HCT116 (cell line): ENCODE measurements at regions not wholly inside any gene's neighbourhood (a gene's known extent, or its start where the extent isn't known, plus 50 kb on each side); places are given as distances from the start of the nearest gene placed in this dataset.

Source experiments
- ATAC-seq: fragments of 200-7000 bp; cut with Tn5 transposase; 2 replicates; pipeline ENCODE4 v1.9.1; 2020; ENCODE audit warnings: mild to moderate bottlenecking, moderate library complexity
- BruUV-seq: library from RNA; stranded (reverse); fragments of 400-500 nt; replicated peaks from 2 replicates; lab custom pipeline; 2021; lab: Mats Ljungman, UMichigan
- CTCF ChIA-PET: fragments of 300-600 bp; sonication (Branson Sonifier 250); formaldehyde crosslinking; loops from one replicate; lab custom pipeline; 2021; ENCODE audit warnings: antibody characterized with exemption; lab: Charles Lee
- POLR2A ChIA-PET: fragments of 300-600, 350-600 bp; sonication (Branson Sonifier 250); formaldehyde crosslinking; loops from one replicate; lab custom pipeline; 2021; ENCODE audit warnings: antibody characterized with exemption; lab: Charles Lee
- RAD21 ChIA-PET, 2 experiments: fragments of 300-600 bp; sonication (Branson Sonifier 250); formaldehyde crosslinking; loops; one replicate each; lab custom pipeline; 2023; ENCODE audit warnings: low total read pairs in 2 of 2; ENCODE audit not compliant: uncharacterized antibody in 2 of 2, unreplicated experiment in 2 of 2, low non-redundant PET in 1 of 2; lab: Charles Lee
- DNase-seq: peaks from one replicate; pipeline ENCODE4 v3.0.0-alpha.2; 2010; ENCODE audit warnings: low read depth, low spot score
- H2AFZ ChIP-seq: fragments of 200-600 bp; shearing (Covaris generic), sonication (generic); 2 replicates; pipeline ENCODE4 v1.6.1; 2017; ENCODE audit warnings: low read depth, mixed run types, mixed read lengths, antibody characterized with exemption, low read length; ENCODE audit not compliant: poor library complexity, severe bottlenecking
- H3K27ac ChIP-seq: 2 replicates; pipeline ENCODE4 v1.5.1; 2012; ENCODE audit warnings: low read depth, low read length
- H3K27me3 ChIP-seq: fragments of 200-600 bp; sonication (generic); 2 replicates; pipeline ENCODE4 v1.6.1; 2016; ENCODE audit warnings: mixed run types, low read length, mixed read lengths; ENCODE audit not compliant: insufficient read depth
- H3K36me3 ChIP-seq, 2 experiments: fragments of 200-500 bp in 1 of 2; fragments of 200-600 bp in 1 of 2; sonication (Bioruptor generic) in 1 of 2; sonication (generic) in 1 of 2; 2 replicates each; pipeline versions ENCODE4 v1.5.1 to v1.6.1; 2014 to 2016; ENCODE audit warnings: low read length in 2 of 2, inconsistent platforms in 1 of 2, mixed read lengths in 1 of 2, mixed run types in 1 of 2; ENCODE audit not compliant: insufficient read depth in 2 of 2, control insufficient read depth in 1 of 2
- H3K4me1 ChIP-seq, 2 experiments: fragments of 200-600 bp in 1 of 2; sonication (generic) in 1 of 2; 2 replicates each; pipeline versions ENCODE4 v1.5.1 to v1.6.1; 2012 to 2017; ENCODE audit warnings: low read length in 2 of 2, inconsistent platforms in 1 of 2, mild to moderate bottlenecking in 1 of 2, mixed read lengths in 1 of 2, mixed run types in 1 of 2, moderate library complexity in 1 of 2; ENCODE audit not compliant: insufficient read depth in 2 of 2, control insufficient read depth in 1 of 2
- H3K4me2 ChIP-seq: fragments of 200-600 bp; sonication (generic); 2 replicates; pipeline ENCODE4 v1.6.1; 2017; ENCODE audit warnings: mixed run types, low read length, mixed read lengths
- H3K4me3 ChIP-seq, 2 experiments: fragments of 200-600 bp in 1 of 2; sonication (generic) in 1 of 2; replicated peaks in 1 of 2; 2 replicates each; pipeline ENCODE4 v1.5.1; 2011 to 2016; ENCODE audit warnings: low read length in 2 of 2, control low read depth in 1 of 2, low read depth in 1 of 2, mild to moderate bottlenecking in 1 of 2, mixed read lengths in 1 of 2, mixed run types in 1 of 2
- H3K79me2 ChIP-seq: fragments of 200-600 bp; sonication (generic); 2 replicates; pipeline ENCODE4 v1.6.1; 2017; ENCODE audit warnings: mild to moderate bottlenecking, mixed run types, low read length, moderate library complexity, mixed read lengths; ENCODE audit not compliant: insufficient read depth
- H3K9ac ChIP-seq: fragments of 200-600 bp; sonication (generic); 2 replicates; pipeline ENCODE4 v1.6.1; 2016; ENCODE audit warnings: low read length, mixed read lengths
- H3K9me2 ChIP-seq: fragments of 200-600 bp; sonication (generic), shearing (Covaris generic); 2 replicates; pipeline ENCODE4 v1.6.1; 2017; ENCODE audit warnings: mixed run types, mild to moderate bottlenecking, moderate library complexity; ENCODE audit not compliant: insufficient read depth
- H3K9me3 ChIP-seq, 2 experiments: fragments of 200-500 bp in 1 of 2; fragments of 200-600 bp in 1 of 2; sonication (Bioruptor generic) in 1 of 2; sonication (generic) in 1 of 2; 2 replicates each; pipeline ENCODE4 v1.6.1; 2014 to 2017; ENCODE audit warnings: low read length in 2 of 2, mixed read lengths in 2 of 2, inconsistent platforms in 1 of 2, low read depth in 1 of 2, mild to moderate bottlenecking in 1 of 2, mixed run types in 1 of 2, moderate library complexity in 1 of 2; ENCODE audit not compliant: control insufficient read depth in 1 of 2, insufficient read depth in 1 of 2
- H4K20me1 ChIP-seq: fragments of 200-600 bp; sonication (generic), shearing (Covaris generic); 2 replicates; pipeline ENCODE4 v1.6.1; 2017; ENCODE audit warnings: mixed run types, mild to moderate bottlenecking, moderate library complexity; ENCODE audit not compliant: insufficient read depth
- CTCF ChIP-seq, 3 experiments: fragments of 200-600 bp in 1 of 3; sonication (generic) in 1 of 3; IDR thresholded peaks in 2 of 3; conservative IDR thresholded peaks in 1 of 3; 2 replicates each; pipeline ENCODE4 v1.5.1; 2012 to 2017; ENCODE audit warnings: low read depth in 2 of 3, low read length in 2 of 3, antibody characterized with exemption in 1 of 3, borderline replicate concordance in 1 of 3, control low read depth in 1 of 3, mild to moderate bottlenecking in 1 of 3, mixed read lengths in 1 of 3, mixed run types in 1 of 3, moderate library complexity in 1 of 3; ENCODE audit not compliant: insufficient read depth in 1 of 3
- EGR1 ChIP-seq: IDR thresholded peaks from 2 replicates; pipeline ENCODE4 v1.6.1; 2012; ENCODE audit warnings: low read depth
- EZH2phosphoT487 ChIP-seq: fragments of 200-600 bp; IDR thresholded peaks from 2 replicates; pipeline ENCODE4 v1.6.1; 2018; ENCODE audit warnings: antibody characterized with exemption, borderline replicate concordance
- FOSL1 ChIP-seq: IDR thresholded peaks from 2 replicates; pipeline ENCODE4 v1.6.1; 2012; ENCODE audit warnings: low read depth
- POLR2AphosphoS5 ChIP-seq: IDR thresholded peaks from 2 replicates; pipeline ENCODE4 v1.6.1; 2011; ENCODE audit warnings: mild to moderate bottlenecking, low read depth, low read length, moderate library complexity
- REST ChIP-seq: IDR thresholded peaks from 2 replicates; pipeline ENCODE4 v1.6.1; 2012; ENCODE audit warnings: low read depth
- SRF ChIP-seq: IDR thresholded peaks from 2 replicates; pipeline ENCODE4 v1.6.1; 2012; ENCODE audit warnings: low read depth
- TCF7L2 ChIP-seq: IDR thresholded peaks from 2 replicates; pipeline ENCODE4 v1.7.0; 2011; ENCODE audit warnings: borderline replicate concordance, inconsistent platforms; ENCODE audit not compliant: insufficient read depth, insufficient read length; ENCODE audit errors: extremely low read depth
- ZBTB33 ChIP-seq: IDR thresholded peaks from 2 replicates; pipeline ENCODE4 v1.6.1; 2011; ENCODE audit warnings: mild to moderate bottlenecking, low read length, moderate library complexity; ENCODE audit not compliant: insufficient replicate concordance; ENCODE audit errors: extremely low read depth
- ZNF274 ChIP-seq: fragments of 200-500 bp; sonication (Bioruptor generic); IDR thresholded peaks from 2 replicates; pipeline ENCODE4 v1.6.1; 2014; ENCODE audit warnings: mild to moderate bottlenecking, low read depth, low read length, inconsistent platforms
- intact Hi-C: fragments of 100-400 bp; cut with micrococcal nuclease; formaldehyde crosslinking; loops from 2 replicates; pipeline ENCODE4 v1.10.0; 2022

GRCh38 chr12:131357185-131357747 lies 353.6 kb upstream of the SFSWAP start:
- ChIA-PET POLR2A (no interaction called here), CTCF (no interaction called here), RAD21 (no interaction called here)
- Histone ChIP-seq H3K27me3 (peaks cover 24% of the 10 kb centered on the region), H3K9me3 (0 out of 4 replicates have a peak, but pooled peaks cover 0 to 3% of the 10 kb centered on the region in 2 experiments), H3K4me3 (no peak overlapping the region), H2AFZ (no peak overlapping the region), H3K4me1 (no peaks in the 10 kb centered on the region), H3K4me2 (no peak overlapping the region), H3K36me3 (no peaks in the 10 kb centered on the region), H3K9me2 (no peaks in the 10 kb centered on the region), H4K20me1 (no peaks in the 10 kb centered on the region), H3K79me2 (no peaks in the 10 kb centered on the region), H3K27ac (no peak overlapping the region), H3K9ac (no peak overlapping the region)
- ATAC-seq (no peak), DNase-seq (no peak)
- no TSS peak for BruUV-seq
- intact Hi-C loops, result no loop called here
- TF ChIP-seq TCF7L2, result no peak
- no peak for TF ChIP-seq ZBTB33
- no peak for TF ChIP-seq POLR2AphosphoS5
- TF ChIP-seq FOSL1, result no peak
- no peak for TF ChIP-seq ZNF274
- no peak for TF ChIP-seq EZH2phosphoT487
- no peak for TF ChIP-seq SRF

- H3K9me2 ChIP-seq, result no peaks in the 10 kb centered on the region
- H3K4me2 ChIP-seq, result no peak overlapping the region
- no peak for ATAC-seq
- H4K20me1 ChIP-seq, result no peaks in the 10 kb centered on the region
- CTCF ChIA-PET, result no interaction called here
- intact Hi-C loops, result no loop called here
- H3K27me3 ChIP-seq, result peaks cover 24% of the 10 kb centered on the region
- DNase-seq, result no peak
- H3K4me3 ChIP-seq, result no peak overlapping the region
- TF ChIP-seq TCF7L2 (no peak), ZNF274 (no peak), CTCF (IDR thresholded peaks at IDR 0.05 in 2 of 3, conservative IDR thresholded peaks at IDR 0.05 in 1 of 3; ENCODE audit: borderline replicate concordance in 1 of 3, insufficient read depth in 1 of 3, low read depth in 2 of 3, low read length in 2 of 3) (no peak), EGR1 (no peak), REST (no peak)
- no TSS peak for BruUV-seq
- RAD21 ChIA-PET, result no interaction called here
- no peak overlapping the region for H3K27ac ChIP-seq
- no peak overlapping the region for H3K9ac ChIP-seq
- POLR2A ChIA-PET, result no interaction called here
- H3K79me2 ChIP-seq, result no peaks in the 10 kb centered on the region
- 0 out of 4 replicates have a peak, but pooled peaks cover 0 to 3% of the 10 kb centered on the region in 2 experiments for H3K9me3 ChIP-seq
- H2AFZ ChIP-seq, result no peak overlapping the region
- H3K4me1 ChIP-seq, result no peaks in the 10 kb centered on the region
- no peaks in the 10 kb centered on the region for H3K36me3 ChIP-seq
These were observed 353.0 kb upstream of the SFSWAP start for GRCh38 chr12:131357920-131358319.
